GM12878 (cell line): ENCODE measurements at regions not wholly inside any gene's neighbourhood (a gene's known extent, or its start where the extent isn't known, plus 50 kb on each side); places are given as distances from the start of the nearest gene placed in this dataset.

Source experiments
- ATAC-seq: fragments of 200-7000 bp; cut with Tn5 transposase; 3 replicates; pipeline ENCODE4 v1.9.1; 2020; ENCODE audit warnings: mild to moderate bottlenecking, moderate library complexity
- BruUV-seq: library from RNA; stranded (reverse); fragments of 400-500 nt; replicated peaks from 2 replicates; lab custom pipeline; 2021; lab: Mats Ljungman, UMichigan
- CTCF ChIA-PET: fragments of 300-600 bp; sonication (Branson Sonifier 250); formaldehyde crosslinking; extraction: SDS; loops from one replicate; lab custom pipeline; 2021; ENCODE audit warnings: inconsistent platforms; lab: Yijun Ruan, JAX
- POLR2A ChIA-PET: fragments of 350-600 bp; formaldehyde crosslinking; extraction: SDS; loops from one replicate; lab custom pipeline; 2021; ENCODE audit warnings: inconsistent platforms; lab: Charles Lee
- RAD21 ChIA-PET: fragments of 300-600 bp; sonication (Branson Sonifier 250); formaldehyde crosslinking; loops from one replicate; lab custom pipeline; 2023; ENCODE audit warnings: antibody characterized with exemption; ENCODE audit not compliant: unreplicated experiment; lab: Charles Lee
- SMC1A ChIA-PET: fragments of 300-600 bp; sonication (Branson Sonifier 250); formaldehyde crosslinking; loops from one replicate; lab custom pipeline; 2023; ENCODE audit not compliant: unreplicated experiment, uncharacterized antibody; lab: Charles Lee
- DNase-seq: peaks from one replicate; pipeline ENCODE4 v3.0.0-alpha.2; 2011; ENCODE audit warnings: low read depth, low spot score
- FAIRE-seq: peaks from 3 replicates; lab custom pipeline; 2011; peaks lifted over from hg19 to GRCh38; lab: Jason Lieb, UNC
- H2AFZ ChIP-seq: 2 replicates; pipeline ENCODE4 v1.6.0; 2011; ENCODE audit warnings: low read depth, low read length, control low read depth; ENCODE audit not compliant: control insufficient read depth
- H3K27ac ChIP-seq: 2 replicates; pipeline ENCODE4 v1.5.1; 2011; ENCODE audit warnings: control low read depth; ENCODE audit not compliant: control insufficient read depth, insufficient read depth
- H3K27me3 ChIP-seq, 2 experiments: replicated peaks in 1 of 2; 2 replicates each; pipeline versions ENCODE4 v1.6.0 to v1.6.1; 2011; ENCODE audit warnings: low read length in 1 of 2; ENCODE audit not compliant: control insufficient read depth in 2 of 2, insufficient read depth in 2 of 2
- H3K36me3 ChIP-seq, 2 experiments: 2 replicates each; pipeline ENCODE4 v1.5.1; 2011; ENCODE audit warnings: low read length in 1 of 2; ENCODE audit not compliant: control insufficient read depth in 2 of 2, insufficient read depth in 2 of 2
- H3K4me1 ChIP-seq: 2 replicates; pipeline ENCODE4 v1.6.1; 2011; ENCODE audit warnings: mild to moderate bottlenecking, low read length, moderate library complexity, mixed read lengths; ENCODE audit not compliant: control insufficient read depth, insufficient read depth
- H3K4me2 ChIP-seq: 2 replicates; pipeline ENCODE4 v1.6.0; 2011; ENCODE audit warnings: control low read depth; ENCODE audit not compliant: control insufficient read depth, insufficient read depth
- H3K4me3 ChIP-seq: fragments of 200-600 bp; sonication (generic); 2 replicates; pipeline ENCODE4 v1.5.1; 2016
- H3K79me2 ChIP-seq: 2 replicates; pipeline ENCODE4 v1.6.0; 2011; ENCODE audit warnings: low read length; ENCODE audit not compliant: control insufficient read depth, insufficient read depth
- H3K9ac ChIP-seq: 2 replicates; pipeline ENCODE4 v1.8.0; 2011; ENCODE audit warnings: low read length, control low read depth, mixed read lengths; ENCODE audit not compliant: control insufficient read depth, insufficient read depth
- H3K9me3 ChIP-seq: replicated peaks from 3 replicates; pipeline ENCODE4 v1.5.1; 2011; ENCODE audit warnings: mild to moderate bottlenecking, low read length; ENCODE audit not compliant: control insufficient read depth, insufficient read depth
- H4K20me1 ChIP-seq: 2 replicates; pipeline ENCODE4 v1.6.0; 2011; ENCODE audit not compliant: control insufficient read depth, insufficient read depth
- ASH2L ChIP-seq: fragments of 300-600, 200-600 bp; sonication (generic); IDR thresholded peaks from 2 replicates; pipeline ENCODE4 v1.6.1; 2017; ENCODE audit warnings: low read depth, mild to moderate bottlenecking, borderline replicate concordance
- CEBPB ChIP-seq, 2 experiments: fragments of 150-350 bp in 1 of 2; IDR thresholded peaks; 2 replicates each; pipeline ENCODE4 v1.6.1; 2012 to 2014; ENCODE audit warnings: low read depth in 2 of 2, low read length in 2 of 2, borderline replicate concordance in 1 of 2, inconsistent platforms in 1 of 2
- CHD4 ChIP-seq: fragments of 200-600 bp; sonication (generic); IDR thresholded peaks from 2 replicates; pipeline ENCODE4 v1.6.1; 2016; ENCODE audit warnings: mild to moderate bottlenecking
- ETV6 ChIP-seq, 2 experiments: fragments of 450-650 bp in 1 of 2; IDR thresholded peaks in 1 of 2; conservative IDR thresholded peaks in 1 of 2; 2 replicates each; pipeline ENCODE4 v1.6.1; 2014; ENCODE audit warnings: antibody characterized with exemption in 1 of 2, borderline replicate concordance in 1 of 2, low read depth in 1 of 2, mild to moderate bottlenecking in 1 of 2, moderate library complexity in 1 of 2
- GABPA ChIP-seq: IDR thresholded peaks from 2 replicates; pipeline ENCODE4 v1.6.1; 2014; ENCODE audit warnings: antibody characterized with exemption, low read depth, mild to moderate bottlenecking, inconsistent platforms
- IKZF1 ChIP-seq: fragments of 450-650 bp; conservative IDR thresholded peaks from 2 replicates; pipeline ENCODE4 v1.6.1; 2017; ENCODE audit warnings: antibody characterized with exemption, mild to moderate bottlenecking
- KAT2A ChIP-seq: conservative IDR thresholded peaks from 2 replicates; pipeline ENCODE4 v1.6.1; 2011; ENCODE audit warnings: low read depth, low read length; ENCODE audit not compliant: control insufficient read depth
- MEF2B ChIP-seq: fragments of 450-650 bp; IDR thresholded peaks from 2 replicates; pipeline ENCODE4 v1.6.1; 2018; ENCODE audit warnings: mild to moderate bottlenecking, moderate library complexity; ENCODE audit not compliant: partially characterized antibody, poor library complexity, severe bottlenecking
- MYB ChIP-seq: fragments of 150-350 bp; IDR thresholded peaks from 2 replicates; pipeline ENCODE4 v1.6.1; 2014; ENCODE audit warnings: mild to moderate bottlenecking, low read depth, low read length, borderline replicate concordance
- RCOR1 ChIP-seq: conservative IDR thresholded peaks from 2 replicates; pipeline ENCODE4 v1.6.1; 2012; ENCODE audit warnings: low read depth, low read length, improper control_type of control experiment
- RUNX3 ChIP-seq: IDR thresholded peaks from 2 replicates; pipeline ENCODE4 v1.6.1; 2012; ENCODE audit warnings: low read length, inconsistent platforms
- TBL1XR1 ChIP-seq: IDR thresholded peaks from 2 replicates; pipeline ENCODE4 v1.6.1; 2012; ENCODE audit warnings: low read depth, low read length, improper control_type of control experiment
- TCF3 ChIP-seq: IDR thresholded peaks from 2 replicates; pipeline ENCODE4 v1.6.1; 2012; ENCODE audit warnings: low read depth, mild to moderate bottlenecking, low read length, borderline replicate concordance; ENCODE audit not compliant: insufficient read depth
- ZNF622 ChIP-seq: fragments of 450-650 bp; IDR thresholded peaks from 2 replicates; pipeline ENCODE4 v1.6.1; 2017; ENCODE audit warnings: mild to moderate bottlenecking, inconsistent platforms
- WGBS: methylation state at CpG from one replicate; pipeline ENCODE4 v1.1.6; 2016; ENCODE audit warnings: low lambda C conversion rate; ENCODE audit not compliant: insufficient replicate concordance, insufficient coverage; ENCODE audit errors: missing lambda C conversion rate; 5-methylcytosine and 5-hydroxymethylcytosine counted together
- in situ Hi-C: fragments of 300-500 bp; cut with MboI; formaldehyde crosslinking; loops from 9 replicates; pipeline ENCODE4 v1.14.3; 2018; ENCODE audit warnings: mixed read lengths
- intact Hi-C: fragments of 100-400 bp; cut with micrococcal nuclease; formaldehyde crosslinking; loops from one replicate; pipeline ENCODE4 v1.14.2; 2022; ENCODE audit not compliant: unreplicated experiment
- TF ChIP-seq, protein P1 (sequence below): IDR thresholded peaks from 2 replicates; pipeline ENCODE4 v1.6.1; 2012; ENCODE audit warnings: low read length, inconsistent platforms
- TF ChIP-seq, protein P2 (sequence below): fragments of 450-650 bp; IDR thresholded peaks from 2 replicates; pipeline ENCODE4 v1.6.1; 2014; ENCODE audit warnings: mild to moderate bottlenecking
- TF ChIP-seq, protein P3 (sequence below): IDR thresholded peaks from 2 replicates; pipeline ENCODE4 v1.6.1; 2012; ENCODE audit warnings: low read depth, low read length, improper control_type of control experiment
- TF ChIP-seq, protein P4 (sequence below): fragments of 450-650 bp; IDR thresholded peaks from 2 replicates; pipeline ENCODE4 v1.6.1; 2018; ENCODE audit warnings: borderline replicate concordance, mild to moderate bottlenecking; ENCODE audit not compliant: partially characterized antibody

DNA sequence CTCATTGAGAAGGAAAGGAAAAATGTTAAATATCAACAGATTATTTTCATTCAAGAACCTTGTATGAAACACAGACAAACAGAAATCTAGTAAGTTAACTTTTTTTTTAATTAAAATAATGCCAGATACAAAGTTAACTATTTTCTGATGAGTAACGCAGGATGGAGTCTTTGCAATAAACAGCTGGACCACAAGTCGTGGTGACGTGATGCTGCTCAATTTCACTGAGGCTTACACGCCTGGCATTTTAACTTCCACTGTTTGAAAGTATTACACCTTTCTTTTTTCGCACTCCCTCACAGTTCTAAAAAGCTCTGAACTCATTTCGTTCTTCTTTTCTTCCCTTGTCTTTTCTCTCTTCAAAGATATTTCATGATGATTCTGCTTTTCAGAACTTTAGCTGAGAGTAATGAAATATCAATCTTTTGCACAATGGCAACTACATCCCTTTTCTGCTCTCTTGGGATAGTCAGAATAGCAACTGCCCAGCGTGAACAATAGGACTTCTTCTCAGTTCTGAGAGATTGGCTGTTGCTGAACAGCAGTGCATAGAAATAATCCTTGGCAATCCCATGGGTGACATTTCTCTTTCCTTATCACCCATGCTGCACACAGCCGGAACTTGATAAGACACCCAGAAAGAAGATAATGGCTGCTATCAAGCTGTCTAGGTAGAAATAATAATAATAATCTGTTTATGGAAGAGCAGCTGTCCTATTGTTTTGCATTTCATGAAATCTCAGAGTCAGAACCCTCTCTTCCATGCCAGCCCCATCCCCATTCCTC is 160.5 kb downstream of the BTG1 start:
- POLR2A ChIA-PET, result interaction anchor here (0.6 kb wide), 2 partner anchors 38 to 568 kb away, joined by 3 read pairs; no protein-coding TSS in a partner anchor
- no peak for TF ChIP-seq IKZF1
- TF ChIP-seq CEBPB (IDR thresholded peaks at IDR 0.05; ENCODE audit: borderline replicate concordance in 1 of 2, low read depth in 2 of 2, low read length in 2 of 2), result no peak
- TF ChIP-seq MYB, result no peak
- TF ChIP-seq RUNX3, result no peak
- no peak for TF ChIP-seq RCOR1
- no peak for TF ChIP-seq ETV6 (conservative IDR thresholded peaks at IDR 0.05 in 1 of 2, IDR thresholded peaks at IDR 0.05 in 1 of 2; ENCODE audit: borderline replicate concordance in 1 of 2, low read depth in 1 of 2)
- TF ChIP-seq KAT2A, result no peak
- TF ChIP-seq, protein P1, sequence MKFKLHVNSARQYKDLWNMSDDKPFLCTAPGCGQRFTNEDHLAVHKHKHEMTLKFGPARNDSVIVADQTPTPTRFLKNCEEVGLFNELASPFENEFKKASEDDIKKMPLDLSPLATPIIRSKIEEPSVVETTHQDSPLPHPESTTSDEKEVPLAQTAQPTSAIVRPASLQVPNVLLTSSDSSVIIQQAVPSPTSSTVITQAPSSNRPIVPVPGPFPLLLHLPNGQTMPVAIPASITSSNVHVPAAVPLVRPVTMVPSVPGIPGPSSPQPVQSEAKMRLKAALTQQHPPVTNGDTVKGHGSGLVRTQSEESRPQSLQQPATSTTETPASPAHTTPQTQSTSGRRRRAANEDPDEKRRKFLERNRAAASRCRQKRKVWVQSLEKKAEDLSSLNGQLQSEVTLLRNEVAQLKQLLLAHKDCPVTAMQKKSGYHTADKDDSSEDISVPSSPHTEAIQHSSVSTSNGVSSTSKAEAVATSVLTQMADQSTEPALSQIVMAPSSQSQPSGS, result no peak
- TF ChIP-seq, protein P2, sequence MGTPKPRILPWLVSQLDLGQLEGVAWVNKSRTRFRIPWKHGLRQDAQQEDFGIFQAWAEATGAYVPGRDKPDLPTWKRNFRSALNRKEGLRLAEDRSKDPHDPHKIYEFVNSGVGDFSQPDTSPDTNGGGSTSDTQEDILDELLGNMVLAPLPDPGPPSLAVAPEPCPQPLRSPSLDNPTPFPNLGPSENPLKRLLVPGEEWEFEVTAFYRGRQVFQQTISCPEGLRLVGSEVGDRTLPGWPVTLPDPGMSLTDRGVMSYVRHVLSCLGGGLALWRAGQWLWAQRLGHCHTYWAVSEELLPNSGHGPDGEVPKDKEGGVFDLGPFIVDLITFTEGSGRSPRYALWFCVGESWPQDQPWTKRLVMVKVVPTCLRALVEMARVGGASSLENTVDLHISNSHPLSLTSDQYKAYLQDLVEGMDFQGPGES, result no peak
- TF ChIP-seq, protein P3, sequence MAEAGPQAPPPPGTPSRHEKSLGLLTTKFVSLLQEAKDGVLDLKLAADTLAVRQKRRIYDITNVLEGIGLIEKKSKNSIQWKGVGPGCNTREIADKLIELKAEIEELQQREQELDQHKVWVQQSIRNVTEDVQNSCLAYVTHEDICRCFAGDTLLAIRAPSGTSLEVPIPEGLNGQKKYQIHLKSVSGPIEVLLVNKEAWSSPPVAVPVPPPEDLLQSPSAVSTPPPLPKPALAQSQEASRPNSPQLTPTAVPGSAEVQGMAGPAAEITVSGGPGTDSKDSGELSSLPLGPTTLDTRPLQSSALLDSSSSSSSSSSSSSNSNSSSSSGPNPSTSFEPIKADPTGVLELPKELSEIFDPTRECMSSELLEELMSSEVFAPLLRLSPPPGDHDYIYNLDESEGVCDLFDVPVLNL, result no peak
- no peak for TF ChIP-seq MEF2B
- no peak for TF ChIP-seq TBL1XR1
- no peak for TF ChIP-seq ASH2L
- no peak for TF ChIP-seq GABPA
- TF ChIP-seq ZNF622, result no peak
- no peak for TF ChIP-seq TCF3
- TF ChIP-seq CHD4, result no peak
- TF ChIP-seq, protein P4, sequence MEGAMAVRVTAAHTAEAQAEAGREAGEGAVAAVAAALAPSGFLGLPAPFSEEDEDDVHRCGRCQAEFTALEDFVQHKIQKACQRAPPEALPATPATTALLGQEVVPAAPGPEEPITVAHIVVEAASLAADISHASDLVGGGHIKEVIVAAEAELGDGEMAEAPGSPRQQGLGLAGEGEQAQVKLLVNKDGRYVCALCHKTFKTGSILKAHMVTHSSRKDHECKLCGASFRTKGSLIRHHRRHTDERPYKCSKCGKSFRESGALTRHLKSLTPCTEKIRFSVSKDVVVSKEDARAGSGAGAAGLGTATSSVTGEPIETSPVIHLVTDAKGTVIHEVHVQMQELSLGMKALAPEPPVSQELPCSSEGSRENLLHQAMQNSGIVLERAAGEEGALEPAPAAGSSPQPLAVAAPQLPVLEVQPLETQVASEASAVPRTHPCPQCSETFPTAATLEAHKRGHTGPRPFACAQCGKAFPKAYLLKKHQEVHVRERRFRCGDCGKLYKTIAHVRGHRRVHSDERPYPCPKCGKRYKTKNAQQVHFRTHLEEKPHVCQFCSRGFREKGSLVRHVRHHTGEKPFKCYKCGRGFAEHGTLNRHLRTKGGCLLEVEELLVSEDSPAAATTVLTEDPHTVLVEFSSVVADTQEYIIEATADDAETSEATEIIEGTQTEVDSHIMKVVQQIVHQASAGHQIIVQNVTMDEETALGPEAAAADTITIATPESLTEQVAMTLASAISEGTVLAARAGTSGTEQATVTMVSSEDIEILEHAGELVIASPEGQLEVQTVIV, result no peak

More for the DNA sequence above, 160.5 kb downstream of the BTG1 start:
- no peak overlapping the region for H3K4me3 ChIP-seq
- no peaks in the 10 kb centered on the region for H3K79me2 ChIP-seq
- no peak overlapping the region for H3K4me2 ChIP-seq
- intact Hi-C loops, result no loop called here
- H4K20me1 ChIP-seq, result no peaks in the 10 kb centered on the region
- H3K27ac ChIP-seq, result no peak overlapping the region
- FAIRE-seq (no peak), ATAC-seq (no peak), DNase-seq (no peak)
- H3K9ac ChIP-seq, result no peak overlapping the region
- H3K36me3 ChIP-seq, result no peaks in the 10 kb centered on the region
- in situ Hi-C loops, result no loop called here
- H3K27me3 ChIP-seq, result no peaks in the 10 kb centered on the region
- CTCF ChIA-PET, result interaction anchor here (1.1 to 1.2 kb wide), 2 partner anchors 174 to 585 kb away, joined by 3 to 5 read pairs; no protein-coding TSS in a partner anchor
- SMC1A ChIA-PET, result interaction anchor here (0.6 to 1.9 kb wide), 5 partner anchors 10 to 611 kb away, joined by 3 to 8 read pairs (median 5); no protein-coding TSS in a partner anchor
- WGBS, result 75% methylated on average over 8 of the region's 8 CpGs
- RAD21 ChIA-PET, result interaction anchor here (0.6 to 0.8 kb wide), 2 partner anchors 174 to 230 kb away, joined by 3 read pairs; no protein-coding TSS in a partner anchor
- no peak overlapping the region for H2AFZ ChIP-seq
- H3K9me3 ChIP-seq, result no peaks in the 10 kb centered on the region
- no peaks in the 10 kb centered on the region for H3K4me1 ChIP-seq
- BruUV-seq, result no TSS peak
